ENCODE measurements at regions not wholly inside any gene's neighbourhood (a gene's known extent, or its start where the extent isn't known, plus 50 kb on each side); places are given as distances from the start of the nearest gene placed in this dataset.

GRCh38 chr4:133812236-133812635, 389.4 kb downstream of the PABPC4L start:
- TF ChIP-seq YY1 (IDR thresholded peaks at IDR 0.05; ENCODE audit: insufficient read depth, insufficient read length) (no peak), ZNF274 (IDR thresholded peaks at IDR 0.05; ENCODE audit: low read depth, low read length) (no peak)
